ENCODE measurements at regions not wholly inside any gene's neighbourhood (a gene's known extent, or its start where the extent isn't known, plus 50 kb on each side); places are given as distances from the start of the nearest gene placed in this dataset.

DNA sequence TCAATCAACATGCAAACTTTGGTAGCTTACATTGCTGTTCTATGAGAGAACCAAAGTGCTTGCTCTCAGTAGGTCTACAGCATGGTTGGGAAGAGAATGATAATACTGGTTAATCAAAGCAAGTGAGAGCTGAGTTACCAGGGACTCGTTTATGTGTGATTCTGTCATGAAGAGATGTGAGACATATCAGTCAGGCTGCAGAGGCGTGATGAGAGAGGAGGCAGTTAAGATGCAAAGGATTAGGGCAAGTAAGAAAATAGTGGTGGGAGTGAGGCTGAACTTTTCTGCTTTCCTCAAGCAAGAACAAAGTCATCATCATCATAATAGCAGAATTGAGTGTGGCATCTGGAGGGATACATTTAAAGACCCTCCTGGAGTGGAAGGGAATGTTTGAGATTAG lies 86.5 kb downstream of the RPS12 start:
- intact Hi-C loops (cut with micrococcal nuclease), result no loop called here
- WGBS, 2 experiments (ENCODE audit: extremely low coverage in 2 of 2, insufficient read length in 1 of 2), result 60% methylated on average over 1 of the region's 2 CpGs; no CpG with 5 or more reads in 1 of the 2 experiments
- no peak for ATAC-seq (ENCODE audit: low read depth)

More for the DNA sequence above, 86.5 kb downstream of the RPS12 start:
- Histone ChIP-seq H2AK9ac (replicated peaks; ENCODE audit: low read depth, low read length, poor library complexity) (no peak overlapping the region), H2BK20ac (ENCODE audit: low read depth, low read length) (no peak overlapping the region), H3K36me3 (ENCODE audit: control insufficient read depth, insufficient read depth, low read length) (no peaks in the 10 kb centered on the region), H2BK5ac (ENCODE audit: low read depth, low read length, poor library complexity, severe bottlenecking) (no peak overlapping the region), H2AK5ac (ENCODE audit: low read depth, low read length) (no peak overlapping the region), H4K8ac (ENCODE audit: low read depth in 2 of 2, low read length in 2 of 2) (no peak overlapping the region), H3K9me3 (ENCODE audit: control insufficient read depth, insufficient read depth, low read length) (no peaks in the 10 kb centered on the region; the same call in 1 of the 2 replicates), H3K4me2 (ENCODE audit: low read depth, low read length) (no peak overlapping the region), H3K4me1 (ENCODE audit: control insufficient read depth, insufficient read depth, low read length) (no peaks in the 10 kb centered on the region), H3K79me1 (ENCODE audit: low read depth in 1 of 2, low read length in 2 of 2) (no peaks in the 10 kb centered on the region), H4K20me1 (ENCODE audit: insufficient read depth, low read length) (no peaks in the 10 kb centered on the region), H4K91ac (ENCODE audit: insufficient read depth, low read depth, low read length) (no peak overlapping the region), H2BK15ac (ENCODE audit: low read depth, low read length) (no peak overlapping the region), H3K23ac (ENCODE audit: low read depth, low read length) (no peak overlapping the region), H3K4ac (ENCODE audit: low read depth, low read length) (no peak overlapping the region), H3K18ac (ENCODE audit: low read depth, low read length) (no peak overlapping the region), H2AFZ (replicated peaks; ENCODE audit: low read length, poor library complexity) (no peak overlapping the region), H3K14ac (replicated peaks; ENCODE audit: low read depth, low read length) (no peak overlapping the region), H3K27ac (ENCODE audit: insufficient read depth, low read length) (no peak overlapping the region), H2BK120ac (ENCODE audit: low read depth, low read length) (no peak overlapping the region), H4K5ac (ENCODE audit: low read depth, low read length) (no peak overlapping the region), H3K27me3 (ENCODE audit: control insufficient read depth, insufficient read depth, low read length) (no peaks in the 10 kb centered on the region), H3K56ac (ENCODE audit: extremely low read depth, insufficient read depth, low read length) (no peak overlapping the region), H3K9ac (ENCODE audit: low read depth, low read length) (no peak overlapping the region), H3K4me3 (ENCODE audit: insufficient read depth, low read depth, low read length) (no peak overlapping the region), H3K9me1 (ENCODE audit: insufficient read depth, low read length) (no peaks in the 10 kb centered on the region)
- BruUV-seq (replicated peaks), result no TSS peak
- ChIA-PET POLR2A (ENCODE audit: unreplicated experiment) (interaction anchor here (0.6 kb wide), 1 partner anchor 9 kb away, joined by 4 read pairs; no protein-coding TSS in a partner anchor), CTCF (interaction anchor here (0.5 kb wide), 1 partner anchor 16 kb away, joined by 3 read pairs; no protein-coding TSS in a partner anchor)
- in situ Hi-C loops (cut with MboI; ENCODE audit: low sequenced_read_pairs) (no loop called here), dilution Hi-C loops (cut with HindIII; ENCODE audit: low sequenced_read_pairs, unreplicated experiment) (no loop called here)
- no peak for DNase-seq
- TF ChIP-seq CHD1 (IDR thresholded peaks at IDR 0.05; ENCODE audit: low read depth, low read length) (no peak), CEBPB (IDR thresholded peaks at IDR 0.05; ENCODE audit: low read depth, low read length) (no peak), MXI1 (IDR thresholded peaks at IDR 0.05; ENCODE audit: borderline replicate concordance, low read depth, low read length) (no peak), BHLHE40 (IDR thresholded peaks at IDR 0.05; ENCODE audit: low read depth, low read length) (no peak), POLR2A (IDR thresholded peaks at IDR 0.05; ENCODE audit: low read depth, low read length) (no peak), RCOR1 (IDR thresholded peaks at IDR 0.05; ENCODE audit: insufficient replicate concordance, low read length) (no peak), MAFK (IDR thresholded peaks at IDR 0.05; ENCODE audit: low read depth, low read length) (no peak), RFX5 (IDR thresholded peaks at IDR 0.05; ENCODE audit: low read depth, low read length) (no peak), MAZ (IDR thresholded peaks at IDR 0.05; ENCODE audit: borderline replicate concordance, low read depth, low read length) (no peak)
- TF ChIP-seq, protein P1, sequence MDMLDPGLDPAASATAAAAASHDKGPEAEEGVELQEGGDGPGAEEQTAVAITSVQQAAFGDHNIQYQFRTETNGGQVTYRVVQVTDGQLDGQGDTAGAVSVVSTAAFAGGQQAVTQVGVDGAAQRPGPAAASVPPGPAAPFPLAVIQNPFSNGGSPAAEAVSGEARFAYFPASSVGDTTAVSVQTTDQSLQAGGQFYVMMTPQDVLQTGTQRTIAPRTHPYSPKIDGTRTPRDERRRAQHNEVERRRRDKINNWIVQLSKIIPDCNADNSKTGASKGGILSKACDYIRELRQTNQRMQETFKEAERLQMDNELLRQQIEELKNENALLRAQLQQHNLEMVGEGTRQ (IDR thresholded peaks at IDR 0.05; ENCODE audit: low read depth, low read length), result no peak

All from IMR-90 (cell line).